Testis (tissue), 2 donors: ENCODE measurements at regions not wholly inside any gene's neighbourhood (a gene's known extent, or its start where the extent isn't known, plus 50 kb on each side); places are given as distances from the start of the nearest gene placed in this dataset.

Experiments
- DNase-seq: peaks from one replicate; pipeline ENCODE4 v3.0.0-alpha.2; 2019
- H3K27ac ChIP-seq, 2 donors: fragments of 200-600 bp; sonication (generic); one replicate each; pipeline ENCODE4 v1.5.1; 2019
- H3K27me3 ChIP-seq: fragments of 200-600 bp; sonication (generic); one replicate; pipeline ENCODE4 v1.5.1; 2019
- H3K36me3 ChIP-seq: fragments of 200-600 bp; sonication (generic); one replicate; pipeline ENCODE4 v1.5.1; 2017; ENCODE audit warnings: low read depth; ENCODE audit errors: missing control alignments
- H3K4me1 ChIP-seq: fragments of 200-600 bp; sonication (generic); one replicate; pipeline ENCODE4 v1.5.1; 2019
- H3K4me3 ChIP-seq, 2 donors: fragments of 200-600 bp; sonication (generic); one replicate each; pipeline ENCODE4 v1.5.1; 2017 to 2019
- H3K9me3 ChIP-seq: fragments of 200-600 bp; sonication (generic); one replicate; pipeline ENCODE4 v1.5.1; 2017
- CTCF ChIP-seq, 3 experiments: fragments of 450-650 bp in 2 of 3; fragments of 200-600 bp in 1 of 3; sonication (generic) in 1 of 3; IDR thresholded peaks; one replicate each; pipeline ENCODE4 v1.5.1; 2016 to 2019; ENCODE audit warnings: antibody characterized with exemption in 3 of 3, mild to moderate bottlenecking in 2 of 3, moderate library complexity in 1 of 3
- POLR2A ChIP-seq: fragments of 450-650 bp; IDR thresholded peaks from one replicate; pipeline ENCODE4 v1.6.1; 2017; ENCODE audit warnings: antibody characterized with exemption, mild to moderate bottlenecking, moderate library complexity
- WGBS, 2 donors: methylation state at CpG; one replicate each; pipeline ENCODE4 v1.1.5; 2018; 5-methylcytosine and 5-hydroxymethylcytosine counted together
- intact Hi-C: fragments of 100-400 bp; cut with DNase I; formaldehyde crosslinking; loops from one replicate; pipeline ENCODE4 v1.15.1; 2023; ENCODE audit warnings: low total_unique reads

DNA sequence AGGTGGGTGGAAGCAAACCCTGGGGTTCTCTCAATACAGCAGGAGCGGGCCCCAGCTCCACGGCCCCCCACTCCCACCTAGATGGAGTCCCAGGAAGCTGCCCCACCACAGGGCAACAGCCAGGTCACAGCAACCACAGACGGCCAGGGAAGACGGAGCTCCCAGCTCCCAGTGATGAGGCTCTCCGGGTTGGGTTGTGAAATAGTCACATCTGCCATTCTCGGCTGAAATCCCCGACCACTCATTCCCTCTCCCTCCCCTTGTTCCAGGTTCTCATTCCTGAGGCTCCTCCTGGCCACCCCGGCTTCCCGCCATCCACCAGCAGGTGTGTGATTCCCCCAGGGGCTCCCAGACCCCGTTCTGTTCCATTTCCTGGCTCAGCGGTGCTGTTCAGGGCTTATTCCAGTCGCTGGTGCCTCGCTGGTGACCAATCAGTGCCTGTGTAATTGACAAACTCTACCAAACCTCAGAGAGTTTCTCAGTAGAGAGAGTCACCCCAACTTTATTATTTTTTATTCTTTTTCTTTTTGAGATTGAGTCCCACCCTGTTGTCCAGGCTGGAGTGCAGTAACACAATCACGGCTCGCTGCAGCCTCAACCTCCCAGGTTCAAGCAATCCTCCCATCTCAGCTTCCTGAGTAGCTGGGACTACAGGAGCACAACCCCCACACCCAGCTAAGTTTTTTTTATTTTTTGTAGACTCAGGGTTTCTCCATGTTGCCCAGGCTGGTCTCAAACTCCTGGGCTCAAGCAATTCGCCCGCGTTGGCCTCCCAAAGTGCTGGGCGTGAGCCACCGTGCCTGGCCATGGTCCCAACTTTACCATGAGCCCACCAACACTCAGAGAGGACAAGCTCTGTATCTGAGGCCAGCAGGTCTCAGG lies 63.2 kb downstream of the SHANK2 start:
- Histone ChIP-seq H3K27me3 (no peaks in the 10 kb centered on the region), H3K4me1 (no peaks in the 10 kb centered on the region), H3K27ac (no peak overlapping the region), H3K9me3 (no peaks in the 10 kb centered on the region), H3K36me3 (no peaks in the 10 kb centered on the region), H3K4me3 (no peak overlapping the region)
- TF ChIP-seq CTCF (IDR thresholded peaks at IDR 0.05) (no peak), POLR2A (no peak)
- DNase-seq, result no peak
- WGBS, 2 donors, result 92 to 95% methylated on average over 10 to 20 of the region's 20 CpGs
- intact Hi-C loops, result no loop called here

GRCh38 chr11:71188073-71188472 lies 64.3 kb downstream of the SHANK2 start:
- no peak for DNase-seq
- H3K4me3 ChIP-seq, result no peak overlapping the region
- H3K9me3 ChIP-seq, result no peaks in the 10 kb centered on the region
- TF ChIP-seq POLR2A, result no peak
- TF ChIP-seq CTCF (IDR thresholded peaks at IDR 0.05), result no peak
- no peak overlapping the region for H3K27ac ChIP-seq
- H3K4me1 ChIP-seq, result no peaks in the 10 kb centered on the region
- intact Hi-C loops, result no loop called here
- H3K36me3 ChIP-seq, result no peaks in the 10 kb centered on the region
- WGBS, 2 donors, result 88 to 90% methylated on average over 8 of the region's 8 CpGs
- no peaks in the 10 kb centered on the region for H3K27me3 ChIP-seq

GRCh38 chr11:71186806-71187205 lies 65.6 kb downstream of the SHANK2 start:
- Histone ChIP-seq H3K4me3 (no peak overlapping the region), H3K27ac (no peak overlapping the region), H3K9me3 (no peaks in the 10 kb centered on the region), H3K27me3 (no peaks in the 10 kb centered on the region), H3K4me1 (no peaks in the 10 kb centered on the region), H3K36me3 (no peaks in the 10 kb centered on the region)
- intact Hi-C loops, result no loop called here
- DNase-seq, result no peak
- 91 to 95% methylated on average over 5 to 8 of the region's 8 CpGs for WGBS, 2 donors
- TF ChIP-seq POLR2A, result no peak
- no peak for TF ChIP-seq CTCF (IDR thresholded peaks at IDR 0.05)

DNA sequence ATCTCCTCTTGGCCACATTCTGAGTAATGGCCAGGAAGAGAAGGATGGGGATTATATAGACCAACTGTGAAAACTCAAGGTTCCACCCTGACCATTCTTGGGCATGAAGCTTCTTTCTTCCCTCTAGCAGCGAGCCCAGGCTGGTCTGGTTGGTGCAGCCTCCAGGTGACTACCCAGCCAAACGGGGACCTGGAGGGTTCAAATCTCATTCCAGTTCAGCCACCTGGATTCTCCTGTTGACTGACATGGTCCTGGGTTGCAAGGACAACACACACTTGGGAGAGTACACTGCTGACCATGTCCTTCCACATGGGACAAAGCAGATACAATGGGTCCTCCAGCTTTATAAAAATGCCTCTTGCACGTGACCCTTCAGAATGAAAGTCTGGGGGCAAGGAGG lies 67.0 kb downstream of the SHANK2 start:
- WGBS, 2 donors, result 93 to 100% methylated on average over 3 of the region's 3 CpGs
- intact Hi-C loops, result no loop called here
- no peak for DNase-seq
- H3K9me3 ChIP-seq, result no peaks in the 10 kb centered on the region
- no peaks in the 10 kb centered on the region for H3K4me1 ChIP-seq
- H3K27me3 ChIP-seq, result no peaks in the 10 kb centered on the region
- TF ChIP-seq POLR2A (no peak), CTCF (IDR thresholded peaks at IDR 0.05) (no peak)
- no peak overlapping the region for H3K27ac ChIP-seq
- H3K4me3 ChIP-seq, result no peak overlapping the region
- H3K36me3 ChIP-seq, result no peaks in the 10 kb centered on the region
